H1 (cell line): ENCODE measurements at regions not wholly inside any gene's neighbourhood (a gene's known extent, or its start where the extent isn't known, plus 50 kb on each side); places are given as distances from the start of the nearest gene placed in this dataset.

Experiments
- CTCF ChIA-PET: fragments of 300-600 bp; sonication (Branson Sonifier 250); formaldehyde crosslinking; loops from one replicate; lab custom pipeline; 2021; ENCODE audit not compliant: partially characterized antibody; lab: Charles Lee
- POLR2A ChIA-PET: fragments of 300-600 bp; sonication (Branson Sonifier 250); formaldehyde crosslinking; loops from one replicate; lab custom pipeline; 2021; ENCODE audit warnings: inconsistent platforms; ENCODE audit not compliant: partially characterized antibody; lab: Charles Lee
- DNase-seq, 2 experiments: peaks; one replicate each; pipeline versions ENCODE4 v3.0.0 to v3.0.0-alpha.2; 2010 to 2022; ENCODE audit warnings: low spot score in 2 of 2, low read depth in 1 of 2, mixed read lengths in 1 of 2
- FAIRE-seq: peaks from 2 replicates; lab custom pipeline; 2011; peaks lifted over from hg19 to GRCh38; lab: Jason Lieb, UNC
- H2AFZ ChIP-seq: 2 replicates; pipeline ENCODE4 v1.8.1; 2012; ENCODE audit warnings: low read length, inconsistent platforms
- H2AK5ac ChIP-seq: 2 replicates; pipeline ENCODE4 v1.6.1; 2013; ENCODE audit warnings: low read depth, low read length
- H2BK120ac ChIP-seq: replicated peaks from 2 replicates; pipeline ENCODE3; 2013; ENCODE audit warnings: low read depth, low read length, inconsistent platforms
- H2BK12ac ChIP-seq: 2 replicates; pipeline ENCODE4 v1.6.1; 2013; ENCODE audit warnings: low read depth, low read length
- H2BK15ac ChIP-seq: 2 replicates; pipeline ENCODE4 v1.6.1; 2013; ENCODE audit warnings: low read length
- H2BK20ac ChIP-seq: 2 replicates; pipeline ENCODE4 v1.6.1; 2013; ENCODE audit warnings: low read length
- H2BK5ac ChIP-seq: 2 replicates; pipeline ENCODE4 v1.6.1; 2013; ENCODE audit warnings: low read depth, low read length
- H3K14ac ChIP-seq: 2 replicates; pipeline ENCODE4 v1.6.1; 2013; ENCODE audit warnings: inconsistent platforms; ENCODE audit not compliant: insufficient read length
- H3K18ac ChIP-seq: 2 replicates; pipeline ENCODE4 v1.6.1; 2013; ENCODE audit warnings: low read length; ENCODE audit errors: extremely low read depth
- H3K23ac ChIP-seq: 2 replicates; pipeline ENCODE4 v1.6.1; 2013; ENCODE audit warnings: inconsistent platforms; ENCODE audit not compliant: insufficient read length
- H3K23me2 ChIP-seq: 2 replicates; pipeline ENCODE4 v1.6.1; 2013; ENCODE audit warnings: low read depth, low read length
- H3K27ac ChIP-seq: 2 replicates; pipeline ENCODE4 v1.6.1; 2011; ENCODE audit warnings: low read depth, low read length, inconsistent platforms
- H3K27me3 ChIP-seq, 4 experiments: replicated peaks in 1 of 4; 1 replicate in 1 of 4; 2 replicates in 3 of 4; pipeline versions ENCODE4 v1.6.1 to v1.8.1; 2011 to 2013; ENCODE audit warnings: low read length in 3 of 4, mild to moderate bottlenecking in 3 of 4, inconsistent platforms in 2 of 4, mixed read lengths in 2 of 4, moderate library complexity in 1 of 4; ENCODE audit not compliant: control insufficient read depth in 3 of 4, insufficient read depth in 3 of 4; ENCODE audit errors: extremely low read depth in 1 of 4
- H3K36me3 ChIP-seq, 4 experiments: 2 replicates each; pipeline versions ENCODE4 v1.6.1 to v1.8.1; 2011 to 2013; ENCODE audit warnings: mild to moderate bottlenecking in 4 of 4, low read length in 3 of 4, moderate library complexity in 2 of 4, control low read depth in 1 of 4, inconsistent platforms in 1 of 4; ENCODE audit not compliant: insufficient read depth in 4 of 4, control insufficient read depth in 2 of 4
- H3K4ac ChIP-seq: replicated peaks from 2 replicates; pipeline ENCODE3; 2013; ENCODE audit warnings: low read length, low read depth, mixed read lengths, inconsistent platforms; ENCODE audit not compliant: insufficient read length
- H3K4me1 ChIP-seq, 4 experiments: replicated peaks in 1 of 4; 1 replicate in 1 of 4; 2 replicates in 3 of 4; pipeline versions ENCODE4 v1.6.1 to v1.8.1; 2011 to 2013; ENCODE audit warnings: low read length in 3 of 4, inconsistent platforms in 2 of 4, mixed read lengths in 1 of 4; ENCODE audit not compliant: insufficient read depth in 4 of 4, control insufficient read depth in 3 of 4
- H3K4me2 ChIP-seq, 2 experiments: 2 replicates each; pipeline versions ENCODE4 v1.6.1 to v1.8.1; 2011 to 2013; ENCODE audit warnings: low read depth in 2 of 2, low read length in 2 of 2, control low read depth in 1 of 2, inconsistent platforms in 1 of 2, mild to moderate bottlenecking in 1 of 2; ENCODE audit not compliant: insufficient read depth in 1 of 2
- H3K4me3 ChIP-seq, 4 experiments: fragments of 200-600, 300-600 bp in 1 of 4; sonication (generic), shearing (Covaris generic), sonication (Bioruptor Twin) in 1 of 4; 2 replicates each; pipeline versions ENCODE4 v1.5.1 to v1.8.1; 2011 to 2016; ENCODE audit warnings: low read length in 4 of 4, low read depth in 3 of 4, control low read depth in 2 of 4, inconsistent platforms in 2 of 4, mild to moderate bottlenecking in 2 of 4, mixed read lengths in 1 of 4, moderate library complexity in 1 of 4; ENCODE audit not compliant: insufficient read depth in 2 of 4; ENCODE audit errors: extremely low read depth in 1 of 4
- H3K56ac ChIP-seq: replicated peaks from 2 replicates; pipeline ENCODE3; 2013; ENCODE audit warnings: low read depth, mild to moderate bottlenecking, mixed read lengths, low read length, inconsistent platforms; ENCODE audit not compliant: insufficient read length
- H3K79me1 ChIP-seq: 2 replicates; pipeline ENCODE4 v1.6.1; 2013; ENCODE audit warnings: low read depth, low read length, control low read depth
- H3K79me2 ChIP-seq, 2 experiments: 2 replicates each; pipeline versions ENCODE4 v1.6.1 to v1.8.1; 2012 to 2013; ENCODE audit warnings: low read length in 2 of 2, mild to moderate bottlenecking in 2 of 2, inconsistent platforms in 1 of 2; ENCODE audit not compliant: insufficient read depth in 2 of 2, control insufficient read depth in 1 of 2
- H3K9ac ChIP-seq, 4 experiments: replicated peaks in 1 of 4; 1 replicate in 1 of 4; 2 replicates in 3 of 4; pipeline versions ENCODE4 v1.6.1 to v1.8.1; 2011 to 2013; ENCODE audit warnings: low read depth in 3 of 4, low read length in 3 of 4, control low read depth in 2 of 4, mild to moderate bottlenecking in 2 of 4, moderate library complexity in 2 of 4, inconsistent platforms in 1 of 4; ENCODE audit errors: extremely low read depth in 1 of 4
- H3K9me3 ChIP-seq, 2 experiments: 2 replicates each; pipeline versions ENCODE4 v1.6.1 to v1.8.1; 2012 to 2013; ENCODE audit warnings: mild to moderate bottlenecking in 2 of 2, moderate library complexity in 2 of 2, control low read depth in 1 of 2, inconsistent platforms in 1 of 2, low read depth in 1 of 2, low read length in 1 of 2, mixed read lengths in 1 of 2; ENCODE audit not compliant: insufficient read depth in 2 of 2
- H4K20me1 ChIP-seq, 2 experiments: replicated peaks in 1 of 2; 2 replicates each; pipeline versions ENCODE3 to v1.8.1; 2011 to 2013; ENCODE audit warnings: inconsistent platforms in 2 of 2, low read length in 2 of 2, mild to moderate bottlenecking in 1 of 2; ENCODE audit not compliant: insufficient read depth in 2 of 2, control insufficient read depth in 1 of 2
- H4K5ac ChIP-seq: 2 replicates; pipeline ENCODE4 v1.6.1; 2013; ENCODE audit warnings: low read length, low read depth, mixed read lengths, inconsistent platforms; ENCODE audit not compliant: insufficient read length
- H4K8ac ChIP-seq: 2 replicates; pipeline ENCODE4 v1.8.0; 2013; ENCODE audit warnings: mild to moderate bottlenecking, moderate library complexity, low read length, inconsistent platforms; ENCODE audit not compliant: insufficient read depth; ENCODE audit errors: extremely low read depth
- H4K91ac ChIP-seq: replicated peaks from 2 replicates; pipeline ENCODE3; 2013; ENCODE audit warnings: low read length, mixed read lengths, inconsistent platforms; ENCODE audit not compliant: insufficient read length
- BRCA1 ChIP-seq: IDR thresholded peaks from 2 replicates; pipeline ENCODE4 v1.6.1; 2012; ENCODE audit warnings: low read depth, low read length, improper control_type of control experiment
- CBX8 ChIP-seq: fragments of 300-800, 300-1000 bp; sonication (generic); IDR thresholded peaks from 2 replicates; pipeline ENCODE4 v1.7.1; 2016; ENCODE audit warnings: low read depth, low read length, borderline replicate concordance
- CREB1 ChIP-seq: IDR thresholded peaks from 2 replicates; pipeline ENCODE4 v1.6.1; 2012; ENCODE audit warnings: inconsistent platforms
- CTBP2 ChIP-seq: IDR thresholded peaks from 2 replicates; pipeline ENCODE4 v1.7.0; 2011; ENCODE audit warnings: borderline replicate concordance, mild to moderate bottlenecking, moderate library complexity, mixed read lengths, low read length; ENCODE audit not compliant: insufficient read depth, insufficient read length
- MAFK ChIP-seq: IDR thresholded peaks from 2 replicates; pipeline ENCODE4 v1.6.1; 2012; ENCODE audit warnings: low read depth, mild to moderate bottlenecking, improper control_type of control experiment, low read length
- POU5F1 ChIP-seq: IDR thresholded peaks from 2 replicates; pipeline ENCODE4 v1.6.1; 2011; ENCODE audit warnings: low read depth, mild to moderate bottlenecking, low read length, moderate library complexity
- SIRT6 ChIP-seq: IDR thresholded peaks from one replicate; pipeline ENCODE4 v1.7.1; 2012; ENCODE audit warnings: low read length, inconsistent platforms
- TAF1 ChIP-seq: IDR thresholded peaks from 2 replicates; pipeline ENCODE4 v1.6.1; 2011; ENCODE audit warnings: mild to moderate bottlenecking, low read depth, low read length
- WGBS, 2 experiments: shearing (Covaris generic) in 1 of 2; methylation state at CpG; one replicate each; pipeline versions ENCODE4 v1.1.6 to v1.1.7; 2013 to 2015; ENCODE audit warnings: low lambda C conversion rate in 2 of 2, mixed read lengths in 2 of 2, inconsistent platforms in 1 of 2, low coverage in 1 of 2, missing lambda C conversion rate in 1 of 2; ENCODE audit not compliant: insufficient replicate concordance in 2 of 2, insufficient coverage in 1 of 2, insufficient read length in 1 of 2; ENCODE audit errors: extremely low coverage in 1 of 2, missing lambda C conversion rate in 1 of 2; 5-methylcytosine and 5-hydroxymethylcytosine counted together
- TF ChIP-seq, protein P1 (sequence below): IDR thresholded peaks from 2 replicates; pipeline ENCODE4 v1.6.1; 2012; ENCODE audit warnings: inconsistent platforms

DNA sequence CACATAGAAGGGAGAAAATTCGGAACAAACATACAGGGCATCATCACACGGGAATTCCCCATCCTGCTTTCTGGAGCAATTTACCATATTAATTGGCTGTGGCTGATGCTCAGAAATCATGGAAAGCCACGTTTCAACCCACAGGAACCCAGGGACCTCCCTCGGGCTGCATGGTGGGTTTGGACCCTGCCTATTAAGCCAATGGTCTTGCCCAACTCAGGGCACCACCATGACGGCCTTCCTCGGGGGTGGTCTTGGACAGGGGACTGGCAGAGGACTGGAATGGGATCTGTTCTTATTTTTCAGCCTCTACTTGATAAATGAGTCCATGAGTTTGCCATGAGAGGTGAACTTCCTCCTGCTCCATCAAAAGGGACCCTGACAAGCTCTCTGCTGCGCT lies 374.0 kb downstream of the SHANK2 start:
- H2BK12ac ChIP-seq, result 0 out of 2 replicates have a peak overlapping the region, but pooled peaks have one; percentile 27
- peaks cover 3 to 11% (median 7%) of the 10 kb centered on the region in 4 experiments for H3K4me1 ChIP-seq
- H4K91ac ChIP-seq, result no peak overlapping the region
- no peaks in the 10 kb centered on the region for H3K36me3 ChIP-seq
- H3K4ac ChIP-seq, result no peak overlapping the region
- no peak overlapping the region for H2BK20ac ChIP-seq
- DNase-seq (no peak), FAIRE-seq (no peak)
- ChIA-PET CTCF (interaction anchor here (1.5 to 1.7 kb wide), 2 partner anchors 50 to 65 kb away, joined by 3 to 6 read pairs; no protein-coding TSS in a partner anchor), POLR2A (no interaction called here)
- H3K79me1 ChIP-seq, result peaks cover 4% of the 10 kb centered on the region; the same call in 1 of the 2 replicates
- no peak overlapping the region for H3K27ac ChIP-seq
- H3K14ac ChIP-seq, result no peak overlapping the region
- WGBS, 2 experiments, result 93% methylated on average over 7 of the region's 7 CpGs; no CpG with 5 or more reads in 1 of the 2 experiments
- H3K56ac ChIP-seq, result no peak overlapping the region
- no peak for TF ChIP-seq CBX8
- no peak for TF ChIP-seq CTBP2
- TF ChIP-seq BRCA1, result no peak
- no peak for TF ChIP-seq TAF1
- TF ChIP-seq MAFK, result no peak
- no peak for TF ChIP-seq CREB1
- TF ChIP-seq, protein P1, sequence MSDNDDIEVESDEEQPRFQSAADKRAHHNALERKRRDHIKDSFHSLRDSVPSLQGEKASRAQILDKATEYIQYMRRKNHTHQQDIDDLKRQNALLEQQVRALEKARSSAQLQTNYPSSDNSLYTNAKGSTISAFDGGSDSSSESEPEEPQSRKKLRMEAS, result no peak
- no peak for TF ChIP-seq POU5F1
- TF ChIP-seq SIRT6, result no peak
- H3K9me3 ChIP-seq, result no peaks in the 10 kb centered on the region
- no peak overlapping the region for H4K8ac ChIP-seq
- no peak overlapping the region for H3K23ac ChIP-seq
- no peak overlapping the region for H2BK5ac ChIP-seq
- H2AK5ac ChIP-seq, result no peak overlapping the region
- H4K20me1 ChIP-seq, result peaks cover 2 to 12% of the 10 kb centered on the region in 2 experiments
- H3K27me3 ChIP-seq, result no peaks in the 10 kb centered on the region
- H3K4me3 ChIP-seq, result no peak overlapping the region
- no peak overlapping the region for H3K18ac ChIP-seq
- H2BK15ac ChIP-seq, result no peak overlapping the region
- peaks cover 2% of the 10 kb centered on the region; the same call in 1 of the 2 replicates for H3K23me2 ChIP-seq
- H2BK120ac ChIP-seq, result no peak overlapping the region
- H2AFZ ChIP-seq, result no peak overlapping the region
- no peak overlapping the region for H4K5ac ChIP-seq
- H3K9ac ChIP-seq, result no peak overlapping the region
- no peak overlapping the region for H3K4me2 ChIP-seq
- H3K79me2 ChIP-seq, result no peaks in the 10 kb centered on the region
